ENCODE measurements at regions not wholly inside any gene's neighbourhood (a gene's known extent, or its start where the extent isn't known, plus 50 kb on each side); places are given as distances from the start of the nearest gene placed in this dataset.

- TF ChIP-seq POLR2A (IDR thresholded peaks at IDR 0.05): no peak
- H3K27me3 ChIP-seq: no peaks in the 10 kb centered on the region
- H3K4me1 ChIP-seq: no peaks in the 10 kb centered on the region
- intact Hi-C loops (cut with DNase I; ENCODE audit: low total_unique reads) (no loop called here), in situ Hi-C loops (cut with MboI; ENCODE audit: low sequenced_read_pairs in 4 of 4) (no loop called here)
- H3K4me3 ChIP-seq: no peak overlapping the region
- DNase-seq (no peak), ATAC-seq (no peak)
- no peaks in the 10 kb centered on the region for H3K9me3 ChIP-seq
- no peaks in the 10 kb centered on the region for H3K36me3 ChIP-seq
- H3K27ac ChIP-seq: no peak overlapping the region
These were observed 398.3 kb upstream of the DUSP10 start for GRCh38 chr1:222140206-222140605.

GRCh38 chr1:222138095-222138494 lies 396.2 kb upstream of the DUSP10 start:
- TF ChIP-seq POLR2A (IDR thresholded peaks at IDR 0.05): no peak
- TF ChIP-seq, protein P1, sequence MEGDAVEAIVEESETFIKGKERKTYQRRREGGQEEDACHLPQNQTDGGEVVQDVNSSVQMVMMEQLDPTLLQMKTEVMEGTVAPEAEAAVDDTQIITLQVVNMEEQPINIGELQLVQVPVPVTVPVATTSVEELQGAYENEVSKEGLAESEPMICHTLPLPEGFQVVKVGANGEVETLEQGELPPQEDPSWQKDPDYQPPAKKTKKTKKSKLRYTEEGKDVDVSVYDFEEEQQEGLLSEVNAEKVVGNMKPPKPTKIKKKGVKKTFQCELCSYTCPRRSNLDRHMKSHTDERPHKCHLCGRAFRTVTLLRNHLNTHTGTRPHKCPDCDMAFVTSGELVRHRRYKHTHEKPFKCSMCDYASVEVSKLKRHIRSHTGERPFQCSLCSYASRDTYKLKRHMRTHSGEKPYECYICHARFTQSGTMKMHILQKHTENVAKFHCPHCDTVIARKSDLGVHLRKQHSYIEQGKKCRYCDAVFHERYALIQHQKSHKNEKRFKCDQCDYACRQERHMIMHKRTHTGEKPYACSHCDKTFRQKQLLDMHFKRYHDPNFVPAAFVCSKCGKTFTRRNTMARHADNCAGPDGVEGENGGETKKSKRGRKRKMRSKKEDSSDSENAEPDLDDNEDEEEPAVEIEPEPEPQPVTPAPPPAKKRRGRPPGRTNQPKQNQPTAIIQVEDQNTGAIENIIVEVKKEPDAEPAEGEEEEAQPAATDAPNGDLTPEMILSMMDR (IDR thresholded peaks at IDR 0.05 in 4 of 5, conservative IDR thresholded peaks at IDR 0.05 in 1 of 5): no peak
- no peaks in the 10 kb centered on the region for H3K4me1 ChIP-seq
- H3K36me3 ChIP-seq: no peaks in the 10 kb centered on the region

GRCh38 chr1:222136869-222137268 lies 395.0 kb upstream of the DUSP10 start:
- in situ Hi-C loops (cut with MboI; ENCODE audit: low sequenced_read_pairs in 4 of 4) (no loop called here), intact Hi-C loops (cut with DNase I; ENCODE audit: low total_unique reads) (no loop called here)
- H3K4me1 ChIP-seq: no peaks in the 10 kb centered on the region
- no peaks in the 10 kb centered on the region for H3K27me3 ChIP-seq
- TF ChIP-seq, protein P1 (IDR thresholded peaks at IDR 0.05 in 4 of 5, conservative IDR thresholded peaks at IDR 0.05 in 1 of 5): no peak
- no peak for TF ChIP-seq POLR2A (IDR thresholded peaks at IDR 0.05)
- H3K36me3 ChIP-seq: no peaks in the 10 kb centered on the region
- no peak overlapping the region for H3K27ac ChIP-seq
- ATAC-seq (no peak), DNase-seq (no peak)
- H3K9me3 ChIP-seq: no peaks in the 10 kb centered on the region
- H3K4me3 ChIP-seq: no peak overlapping the region

More at GRCh38 chr1:222138095-222138494, 396.2 kb upstream of the DUSP10 start:
- ATAC-seq (no peak), DNase-seq (no peak)
- intact Hi-C loops (cut with DNase I; ENCODE audit: low total_unique reads) (no loop called here), in situ Hi-C loops (cut with MboI; ENCODE audit: low sequenced_read_pairs in 4 of 4) (no loop called here)
- Histone ChIP-seq H3K27ac (no peak overlapping the region), H3K4me3 (no peak overlapping the region), H3K27me3 (no peaks in the 10 kb centered on the region), H3K9me3 (no peaks in the 10 kb centered on the region)

GRCh38 chr1:222129041-222129440 lies 387.2 kb upstream of the DUSP10 start:
- no peak for ATAC-seq
- intact Hi-C loops (cut with DNase I; ENCODE audit: low total_unique reads): no loop called here

GRCh38 chr1:222127526-222128152 lies 385.8 kb upstream of the DUSP10 start:
- TF ChIP-seq POLR2A (IDR thresholded peaks at IDR 0.05): no peak
- TF ChIP-seq, protein P1 (IDR thresholded peaks at IDR 0.05 in 4 of 5, conservative IDR thresholded peaks at IDR 0.05 in 1 of 5): no peak
- Histone ChIP-seq H3K9me3 (no peaks in the 10 kb centered on the region), H3K4me3 (no peak overlapping the region), H3K36me3 (no peaks in the 10 kb centered on the region), H3K4me1 (no peaks in the 10 kb centered on the region), H3K27ac (no peak overlapping the region), H3K27me3 (no peaks in the 10 kb centered on the region)
- intact Hi-C loops (cut with DNase I; ENCODE audit: low total_unique reads): no loop called here
- DNase-seq: no peak
- in situ Hi-C loops (cut with MboI; ENCODE audit: low sequenced_read_pairs in 4 of 4): no loop called here
- no peak for ATAC-seq

More at GRCh38 chr1:222129041-222129440, 387.2 kb upstream of the DUSP10 start:
- H3K9me3 ChIP-seq: no peaks in the 10 kb centered on the region
- no peaks in the 10 kb centered on the region for H3K36me3 ChIP-seq
- no peaks in the 10 kb centered on the region for H3K4me1 ChIP-seq
- H3K27me3 ChIP-seq: no peaks in the 10 kb centered on the region
- no peak for TF ChIP-seq POLR2A (IDR thresholded peaks at IDR 0.05)
- TF ChIP-seq, protein P1 (IDR thresholded peaks at IDR 0.05 in 4 of 5, conservative IDR thresholded peaks at IDR 0.05 in 1 of 5): no peak
- no peak overlapping the region for H3K4me3 ChIP-seq
- in situ Hi-C loops (cut with MboI; ENCODE audit: low sequenced_read_pairs in 4 of 4): no loop called here
- H3K27ac ChIP-seq: no peak overlapping the region
- no peak for DNase-seq
